NB4 (cell line): ENCODE measurements at regions not wholly inside any gene's neighbourhood (a gene's known extent, or its start where the extent isn't known, plus 50 kb on each side); places are given as distances from the start of the nearest gene placed in this dataset.

ENCODE experiments used
- DNase-seq: peaks from one replicate; pipeline ENCODE4 v3.0.0; 2010; ENCODE audit warnings: low read depth
- H3K4me3 ChIP-seq: one replicate; pipeline ENCODE4 v1.5.1; 2011; ENCODE audit warnings: mild to moderate bottlenecking, low read depth, low read length, moderate library complexity
- CTCF ChIP-seq: IDR thresholded peaks from one replicate; pipeline ENCODE4 v1.5.1; 2012; ENCODE audit warnings: low read depth, low read length
- MAX ChIP-seq: IDR thresholded peaks from 2 replicates; pipeline ENCODE4 v1.6.1; 2011; ENCODE audit warnings: low read depth, low read length
- MYC ChIP-seq: IDR thresholded peaks from 2 replicates; pipeline ENCODE4 v1.6.1; 2011; ENCODE audit warnings: low read depth, low read length
- POLR2A ChIP-seq: IDR thresholded peaks from 2 replicates; pipeline ENCODE4 v1.6.1; 2011; ENCODE audit warnings: mild to moderate bottlenecking; ENCODE audit not compliant: insufficient read length; ENCODE audit errors: extremely low read depth

GRCh38 chr1:185409763-185410528 is 92.9 kb upstream of the IVNS1ABP start:
- no peak for TF ChIP-seq POLR2A
- no peak for TF ChIP-seq CTCF
- no peak for TF ChIP-seq MYC
- no peak for TF ChIP-seq MAX
- no peak for DNase-seq
- H3K4me3 ChIP-seq, result no peak overlapping the region

GRCh38 chr1:185409345-185409744 is 92.3 kb upstream of the IVNS1ABP start:
- no peak overlapping the region for H3K4me3 ChIP-seq
- no peak for DNase-seq
- TF ChIP-seq CTCF (no peak), MAX (no peak), POLR2A (no peak), MYC (no peak)

- TF ChIP-seq POLR2A (no peak), MAX (no peak), MYC (no peak), CTCF (no peak)
- no peak overlapping the region for H3K4me3 ChIP-seq
- DNase-seq, result no peak
Measured at GRCh38 chr1:185408700-185409270, 91.7 kb upstream of the IVNS1ABP start.

GRCh38 chr1:185406691-185407009 is 89.6 kb upstream of the IVNS1ABP start:
- no peak for DNase-seq
- TF ChIP-seq CTCF (no peak), MYC (no peak), POLR2A (no peak)
- no peak overlapping the region for H3K4me3 ChIP-seq

- H3K4me3 ChIP-seq, result no peak overlapping the region
- no peak for DNase-seq
- TF ChIP-seq MYC (no peak), MAX (no peak), POLR2A (no peak), CTCF (no peak)
Measured at GRCh38 chr1:185406006-185406690, 89.1 kb upstream of the IVNS1ABP start.
